Neural cell (in vitro differentiated cells): ENCODE measurements at regions not wholly inside any gene's neighbourhood (a gene's known extent, or its start where the extent isn't known, plus 50 kb on each side); places are given as distances from the start of the nearest gene placed in this dataset.

Experiments used
- H2AFZ ChIP-seq: fragments of 200-600, 300-800 bp; sonication (generic), shearing (Covaris generic); 2 replicates; pipeline ENCODE4 v1.6.0; 2014; ENCODE audit warnings: low read depth, mild to moderate bottlenecking, antibody characterized with exemption, low read length, moderate library complexity
- H3F3A ChIP-seq: fragments of 200-600 bp; shearing (Covaris generic); 2 replicates; pipeline ENCODE4 v1.6.1; 2016; ENCODE audit warnings: mild to moderate bottlenecking, moderate library complexity, mixed read lengths, antibody characterized with exemption, low read length; ENCODE audit not compliant: insufficient read depth, poor library complexity, severe bottlenecking
- H3K27ac ChIP-seq: fragments of 200-600, 300-800 bp; sonication (generic), shearing (Covaris generic); 2 replicates; pipeline ENCODE4 v1.5.1; 2014; ENCODE audit warnings: mild to moderate bottlenecking, low read length, moderate library complexity
- H3K27me3 ChIP-seq: fragments of 300-800, 200-600 bp; sonication (generic), shearing (Covaris generic); 2 replicates; pipeline ENCODE4 v1.6.0; 2014; ENCODE audit warnings: mild to moderate bottlenecking, low read depth, low read length, moderate library complexity; ENCODE audit not compliant: insufficient read depth
- H3K36me3 ChIP-seq: fragments of 300-800, 200-600 bp; sonication (generic), shearing (Covaris generic); 2 replicates; pipeline ENCODE4 v1.5.1; 2014; ENCODE audit warnings: mild to moderate bottlenecking, antibody characterized with exemption, low read length, moderate library complexity; ENCODE audit not compliant: insufficient read depth
- H3K4me2 ChIP-seq: fragments of 300-800, 200-600 bp; sonication (generic), shearing (Covaris generic); 2 replicates; pipeline ENCODE4 v1.6.0; 2014; ENCODE audit warnings: mild to moderate bottlenecking, low read length
- H3K4me3 ChIP-seq: fragments of 300-800, 200-600 bp; sonication (generic), shearing (Covaris generic); 2 replicates; pipeline ENCODE4 v1.5.1; 2014; ENCODE audit warnings: mild to moderate bottlenecking, low read length, moderate library complexity
- H3K79me2 ChIP-seq: fragments of 200-600 bp; shearing (Covaris generic); replicated peaks from 2 replicates; pipeline ENCODE4 v1.6.0; 2014; ENCODE audit warnings: mild to moderate bottlenecking, low read length, moderate library complexity; ENCODE audit not compliant: insufficient read depth
- H3K9ac ChIP-seq: fragments of 300-800, 200-600 bp; sonication (generic), shearing (Covaris generic); 2 replicates; pipeline ENCODE4 v1.6.1; 2016; ENCODE audit warnings: mild to moderate bottlenecking, low read length, mixed read lengths
- H3K9me2 ChIP-seq: fragments of 200-600 bp; shearing (Covaris generic); 2 replicates; pipeline ENCODE4 v1.6.1; 2016; ENCODE audit warnings: mild to moderate bottlenecking, low read length, mixed read lengths; ENCODE audit not compliant: insufficient read depth
- H3K9me3 ChIP-seq: fragments of 200-600, 300-800 bp; sonication (generic), shearing (Covaris generic); 2 replicates; pipeline ENCODE4 v1.6.1; 2016; ENCODE audit warnings: mild to moderate bottlenecking, mixed run types, low read length, moderate library complexity, mixed read lengths
- H4K20me1 ChIP-seq: fragments of 200-600 bp; shearing (Covaris generic); 2 replicates; pipeline ENCODE4 v1.6.1; 2016; ENCODE audit warnings: mild to moderate bottlenecking, mixed run types; ENCODE audit not compliant: insufficient read depth
- EP300 ChIP-seq: fragments of 450-650 bp; conservative IDR thresholded peaks from 2 replicates; pipeline ENCODE4 v1.6.1; 2014; ENCODE audit warnings: antibody characterized with exemption, mild to moderate bottlenecking, moderate library complexity; ENCODE audit not compliant: poor library complexity, severe bottlenecking
- EZH2 ChIP-seq: fragments of 200-600, 300-800 bp; shearing (Covaris generic), sonication (generic); IDR thresholded peaks from 2 replicates; pipeline ENCODE4 v1.6.1; 2014; ENCODE audit warnings: antibody characterized with exemption, low read length, borderline replicate concordance, mild to moderate bottlenecking; ENCODE audit not compliant: insufficient read depth, poor library complexity, severe bottlenecking
- MXI1 ChIP-seq: fragments of 450-650 bp; conservative IDR thresholded peaks from 2 replicates; pipeline ENCODE4 v1.6.1; 2014; ENCODE audit warnings: antibody characterized with exemption, mild to moderate bottlenecking; ENCODE audit not compliant: poor library complexity, severe bottlenecking
- POLR2AphosphoS5 ChIP-seq: IDR thresholded peaks from 2 replicates; pipeline ENCODE4 v1.6.1; 2012
- RAD21 ChIP-seq: fragments of 450-650 bp; conservative IDR thresholded peaks from 2 replicates; pipeline ENCODE4 v1.6.1; 2014; ENCODE audit warnings: antibody characterized with exemption, mild to moderate bottlenecking, moderate library complexity
- SMC3 ChIP-seq: fragments of 450-650 bp; conservative IDR thresholded peaks from 2 replicates; pipeline ENCODE4 v1.6.1; 2014; ENCODE audit warnings: antibody characterized with exemption, mild to moderate bottlenecking, moderate library complexity; ENCODE audit not compliant: poor library complexity
- TAF1 ChIP-seq: IDR thresholded peaks from 2 replicates; pipeline ENCODE4 v1.6.1; 2012; ENCODE audit warnings: low read depth
- TF ChIP-seq, protein P1 (sequence below): fragments of 450-650 bp; IDR thresholded peaks from 2 replicates; pipeline ENCODE4 v1.5.1; 2014; ENCODE audit warnings: antibody characterized with exemption, mild to moderate bottlenecking, moderate library complexity; ENCODE audit not compliant: poor library complexity, severe bottlenecking
- TF ChIP-seq, protein P2 (sequence below): IDR thresholded peaks from 2 replicates; pipeline ENCODE4 v1.6.1; 2012; ENCODE audit warnings: borderline replicate concordance

DNA sequence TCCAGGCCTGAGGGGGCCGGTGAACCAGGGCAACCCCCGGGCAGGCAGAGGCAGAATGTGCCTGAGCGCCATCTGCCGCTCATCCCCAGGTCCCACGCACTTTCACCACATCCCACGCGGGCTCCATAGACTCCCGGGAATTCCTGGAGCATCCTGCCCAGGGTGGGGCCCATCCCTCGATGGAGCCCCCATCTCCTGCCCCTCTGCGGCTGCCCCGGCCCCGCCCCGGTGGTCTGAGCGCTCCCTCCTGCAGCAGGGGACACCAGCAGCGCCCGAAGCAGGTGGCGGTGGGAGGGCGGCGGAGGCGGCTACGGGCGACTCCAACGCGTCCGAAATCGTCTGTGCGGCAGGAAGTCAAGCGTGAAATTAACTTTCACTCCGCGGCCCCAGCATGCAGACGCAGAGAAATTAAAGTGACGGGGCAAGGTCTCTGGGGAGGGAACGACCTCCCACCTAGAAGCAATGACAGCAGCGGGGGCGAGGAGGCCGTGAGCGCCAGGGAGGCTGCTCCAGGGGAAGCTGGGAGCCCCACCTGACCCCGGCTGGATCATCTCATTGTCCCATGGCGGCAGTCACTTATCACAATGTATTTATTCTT, 122.2 kb downstream of the NCOR2 start:
- Histone ChIP-seq H3K27ac (no peak overlapping the region), H3K27me3 (no peaks in the 10 kb centered on the region), H3K9ac (no peak overlapping the region), H3K9me2 (no peaks in the 10 kb centered on the region), H3K4me3 (no peak overlapping the region), H3K79me2 (no peaks in the 10 kb centered on the region), H3K9me3 (no peaks in the 10 kb centered on the region), H3K36me3 (no peaks in the 10 kb centered on the region), H3K4me2 (no peak overlapping the region), H2AFZ (no peak overlapping the region), H4K20me1 (no peaks in the 10 kb centered on the region), H3F3A (no peaks in the 10 kb centered on the region)
- TF ChIP-seq POLR2AphosphoS5 (no peak), RAD21 (no peak), SMC3 (no peak), TAF1 (no peak), MXI1 (no peak), EP300 (no peak), EZH2 (no peak)
- TF ChIP-seq, protein P1, sequence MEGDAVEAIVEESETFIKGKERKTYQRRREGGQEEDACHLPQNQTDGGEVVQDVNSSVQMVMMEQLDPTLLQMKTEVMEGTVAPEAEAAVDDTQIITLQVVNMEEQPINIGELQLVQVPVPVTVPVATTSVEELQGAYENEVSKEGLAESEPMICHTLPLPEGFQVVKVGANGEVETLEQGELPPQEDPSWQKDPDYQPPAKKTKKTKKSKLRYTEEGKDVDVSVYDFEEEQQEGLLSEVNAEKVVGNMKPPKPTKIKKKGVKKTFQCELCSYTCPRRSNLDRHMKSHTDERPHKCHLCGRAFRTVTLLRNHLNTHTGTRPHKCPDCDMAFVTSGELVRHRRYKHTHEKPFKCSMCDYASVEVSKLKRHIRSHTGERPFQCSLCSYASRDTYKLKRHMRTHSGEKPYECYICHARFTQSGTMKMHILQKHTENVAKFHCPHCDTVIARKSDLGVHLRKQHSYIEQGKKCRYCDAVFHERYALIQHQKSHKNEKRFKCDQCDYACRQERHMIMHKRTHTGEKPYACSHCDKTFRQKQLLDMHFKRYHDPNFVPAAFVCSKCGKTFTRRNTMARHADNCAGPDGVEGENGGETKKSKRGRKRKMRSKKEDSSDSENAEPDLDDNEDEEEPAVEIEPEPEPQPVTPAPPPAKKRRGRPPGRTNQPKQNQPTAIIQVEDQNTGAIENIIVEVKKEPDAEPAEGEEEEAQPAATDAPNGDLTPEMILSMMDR: no peak
- TF ChIP-seq, protein P2, sequence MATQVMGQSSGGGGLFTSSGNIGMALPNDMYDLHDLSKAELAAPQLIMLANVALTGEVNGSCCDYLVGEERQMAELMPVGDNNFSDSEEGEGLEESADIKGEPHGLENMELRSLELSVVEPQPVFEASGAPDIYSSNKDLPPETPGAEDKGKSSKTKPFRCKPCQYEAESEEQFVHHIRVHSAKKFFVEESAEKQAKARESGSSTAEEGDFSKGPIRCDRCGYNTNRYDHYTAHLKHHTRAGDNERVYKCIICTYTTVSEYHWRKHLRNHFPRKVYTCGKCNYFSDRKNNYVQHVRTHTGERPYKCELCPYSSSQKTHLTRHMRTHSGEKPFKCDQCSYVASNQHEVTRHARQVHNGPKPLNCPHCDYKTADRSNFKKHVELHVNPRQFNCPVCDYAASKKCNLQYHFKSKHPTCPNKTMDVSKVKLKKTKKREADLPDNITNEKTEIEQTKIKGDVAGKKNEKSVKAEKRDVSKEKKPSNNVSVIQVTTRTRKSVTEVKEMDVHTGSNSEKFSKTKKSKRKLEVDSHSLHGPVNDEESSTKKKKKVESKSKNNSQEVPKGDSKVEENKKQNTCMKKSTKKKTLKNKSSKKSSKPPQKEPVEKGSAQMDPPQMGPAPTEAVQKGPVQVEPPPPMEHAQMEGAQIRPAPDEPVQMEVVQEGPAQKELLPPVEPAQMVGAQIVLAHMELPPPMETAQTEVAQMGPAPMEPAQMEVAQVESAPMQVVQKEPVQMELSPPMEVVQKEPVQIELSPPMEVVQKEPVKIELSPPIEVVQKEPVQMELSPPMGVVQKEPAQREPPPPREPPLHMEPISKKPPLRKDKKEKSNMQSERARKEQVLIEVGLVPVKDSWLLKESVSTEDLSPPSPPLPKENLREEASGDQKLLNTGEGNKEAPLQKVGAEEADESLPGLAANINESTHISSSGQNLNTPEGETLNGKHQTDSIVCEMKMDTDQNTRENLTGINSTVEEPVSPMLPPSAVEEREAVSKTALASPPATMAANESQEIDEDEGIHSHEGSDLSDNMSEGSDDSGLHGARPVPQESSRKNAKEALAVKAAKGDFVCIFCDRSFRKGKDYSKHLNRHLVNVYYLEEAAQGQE: no peak

DNA sequence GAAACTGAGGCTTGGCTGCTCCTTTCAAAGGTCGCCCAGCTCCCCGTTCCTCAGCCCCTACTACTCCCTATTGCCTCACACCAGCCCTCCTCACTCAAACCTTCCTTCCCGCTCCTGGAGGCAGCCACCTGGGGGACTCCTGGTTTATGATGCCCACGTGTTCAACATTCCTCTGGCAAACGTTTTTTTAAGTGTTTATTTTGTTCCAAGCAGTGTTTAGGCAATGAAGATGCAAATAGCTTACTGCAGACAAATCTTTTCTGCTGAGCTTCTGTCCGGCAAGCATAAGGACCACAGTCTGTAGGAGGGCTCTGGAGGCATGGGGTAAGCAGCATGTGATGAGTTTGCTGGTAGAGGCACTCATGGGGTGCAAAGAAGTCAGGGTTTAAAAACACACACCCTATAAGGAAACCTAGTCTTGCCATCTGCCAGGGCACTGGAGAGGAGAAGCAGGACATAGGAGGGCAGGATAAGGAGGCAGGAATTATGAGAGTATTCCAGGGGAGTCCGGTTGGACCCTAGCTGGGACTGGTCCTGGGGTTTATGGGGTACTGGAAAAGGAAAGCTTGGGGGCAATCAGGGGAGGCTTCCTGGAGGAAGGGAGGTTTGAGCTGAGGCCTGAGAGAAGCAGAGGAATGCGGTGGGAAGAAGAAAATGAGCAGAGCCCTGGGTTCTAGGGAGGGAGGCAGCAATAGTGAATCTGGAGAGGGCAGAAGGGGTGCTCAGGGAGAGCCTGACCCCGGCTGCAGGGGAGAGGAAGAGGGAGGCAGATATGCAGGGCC, 123.3 kb downstream of the NCOR2 start:
- H3K4me3 ChIP-seq: no peak overlapping the region
- no peak overlapping the region for H3K9ac ChIP-seq
- H3F3A ChIP-seq: peaks cover 5% of the 10 kb centered on the region
- no peak overlapping the region for H3K4me2 ChIP-seq
- no peaks in the 10 kb centered on the region for H3K36me3 ChIP-seq
- H3K27me3 ChIP-seq: no peaks in the 10 kb centered on the region
- H3K9me3 ChIP-seq: no peaks in the 10 kb centered on the region
- H2AFZ ChIP-seq: no peak overlapping the region
- H3K79me2 ChIP-seq: no peaks in the 10 kb centered on the region
- no peaks in the 10 kb centered on the region for H4K20me1 ChIP-seq
- H3K27ac ChIP-seq: no peak overlapping the region
- TF ChIP-seq, protein P2: no peak
- no peak for TF ChIP-seq EP300
- no peak for TF ChIP-seq EZH2
- no peak for TF ChIP-seq POLR2AphosphoS5
- TF ChIP-seq, protein P1: no peak
- TF ChIP-seq RAD21: no peak
- TF ChIP-seq SMC3: no peak
- H3K9me2 ChIP-seq: no peaks in the 10 kb centered on the region
